MCF 10A (cell line): ENCODE measurements at regions not wholly inside any gene's neighbourhood (a gene's known extent, or its start where the extent isn't known, plus 50 kb on each side); places are given as distances from the start of the nearest gene placed in this dataset.

Experiments used
- BruUV-seq: library from RNA; stranded (reverse); fragments of 400-500 nt; replicated peaks from 2 replicates; lab custom pipeline; 2021; lab: Mats Ljungman, UMichigan
- CTCF ChIA-PET: fragments of 300-600 bp; sonication (Branson Sonifier 250); formaldehyde crosslinking; extraction: SDS; loops from one replicate; lab custom pipeline; 2021; ENCODE audit warnings: antibody characterized with exemption, inconsistent platforms; lab: Yijun Ruan, JAX
- POLR2A ChIA-PET: fragments of 300-600, 350-650 bp; sonication (Branson Sonifier 250); formaldehyde crosslinking; extraction: SDS; loops from one replicate; lab custom pipeline; 2020; ENCODE audit warnings: antibody characterized with exemption, inconsistent platforms; lab: Yijun Ruan, JAX
- DNase-seq: peaks from one replicate; pipeline ENCODE4 v3.0.0-alpha.2; 2018; ENCODE audit not compliant: unreplicated experiment
- H3K27ac Mint-ChIP-seq: one replicate; pipeline ENCODE4 v1.8.0; 2022; ENCODE audit warnings: mild to moderate bottlenecking, low read depth, mixed read lengths; ENCODE audit not compliant: unreplicated experiment
- H3K27me3 Mint-ChIP-seq: one replicate; pipeline ENCODE4 v1.8.0; 2022; ENCODE audit warnings: mixed read lengths; ENCODE audit not compliant: insufficient read depth, unreplicated experiment
- H3K36me3 Mint-ChIP-seq: one replicate; pipeline ENCODE4 v1.8.0; 2022; ENCODE audit warnings: mild to moderate bottlenecking, moderate library complexity, mixed read lengths; ENCODE audit not compliant: insufficient read depth, unreplicated experiment
- H3K4me1 Mint-ChIP-seq: one replicate; pipeline ENCODE4 v1.8.0; 2022; ENCODE audit warnings: mixed read lengths; ENCODE audit not compliant: insufficient read depth, unreplicated experiment
- H3K4me3 Mint-ChIP-seq: one replicate; pipeline ENCODE4 v1.8.0; 2022; ENCODE audit warnings: mild to moderate bottlenecking, moderate library complexity, mixed read lengths; ENCODE audit not compliant: unreplicated experiment
- H3K9me3 Mint-ChIP-seq: one replicate; pipeline ENCODE4 v1.8.0; 2022; ENCODE audit warnings: mixed read lengths; ENCODE audit not compliant: unreplicated experiment
- CTCF ChIP-seq: fragments of 200-600 bp; IDR thresholded peaks from one replicate; pipeline ENCODE4 v1.8.0; 2022; ENCODE audit warnings: antibody characterized with exemption, mild to moderate bottlenecking; ENCODE audit not compliant: unreplicated experiment
- intact Hi-C: fragments of 100-400 bp; cut with micrococcal nuclease; formaldehyde crosslinking; loops from 2 replicates; pipeline ENCODE4 v1.14.1; 2022

DNA sequence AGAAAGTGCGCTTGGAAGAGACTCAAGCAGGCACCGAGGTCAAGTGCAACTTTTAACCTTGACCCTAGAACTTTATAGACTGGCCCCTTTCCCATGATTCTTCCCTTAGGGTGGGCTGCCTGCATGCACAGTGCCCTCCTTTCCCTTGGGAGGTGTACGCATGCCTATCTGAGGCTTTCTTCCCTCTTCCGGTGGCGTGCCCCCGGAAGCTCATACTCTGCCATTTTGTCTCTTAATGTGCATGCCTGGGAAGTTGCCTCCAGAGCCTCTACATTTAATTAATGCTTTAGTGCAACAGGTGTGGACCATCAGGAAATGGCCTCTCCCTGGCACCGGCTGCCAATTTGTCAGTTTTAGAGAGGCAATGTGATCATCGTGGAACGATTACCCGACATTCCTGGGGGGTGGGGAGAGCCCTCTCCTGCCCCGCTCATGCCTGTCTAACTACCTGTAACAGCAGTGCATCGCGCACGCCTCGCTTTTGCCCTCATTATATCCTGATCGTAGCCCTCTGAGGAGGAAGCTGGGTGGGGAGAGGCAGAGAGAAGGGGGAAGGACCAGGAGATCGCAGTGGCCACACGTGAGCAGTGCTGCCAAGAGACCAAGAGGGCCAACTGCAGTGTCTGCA lies 194.8 kb downstream of the TFCP2L1 start:
- Mint-ChIP-seq H3K27ac (no peak overlapping the region), H3K4me3 (no peak overlapping the region), H3K9me3 (no peaks in the 10 kb centered on the region), H3K4me1 (peaks cover 14% of the 10 kb centered on the region), H3K36me3 (no peaks in the 10 kb centered on the region), H3K27me3 (no peaks in the 10 kb centered on the region)
- TF ChIP-seq CTCF: no peak
- ChIA-PET POLR2A (no interaction called here), CTCF (interaction anchor here (2.0 to 12.9 kb wide), 4 partner anchors 9 to 268 kb away, joined by 12 to 356 read pairs (median 40); no protein-coding TSS in a partner anchor)
- BruUV-seq: no TSS peak
- DNase-seq: no peak
- intact Hi-C loops: loop anchor here (10.0 kb wide), 2 partner anchors 125 to 435 kb away; no protein-coding TSS in a partner anchor

DNA sequence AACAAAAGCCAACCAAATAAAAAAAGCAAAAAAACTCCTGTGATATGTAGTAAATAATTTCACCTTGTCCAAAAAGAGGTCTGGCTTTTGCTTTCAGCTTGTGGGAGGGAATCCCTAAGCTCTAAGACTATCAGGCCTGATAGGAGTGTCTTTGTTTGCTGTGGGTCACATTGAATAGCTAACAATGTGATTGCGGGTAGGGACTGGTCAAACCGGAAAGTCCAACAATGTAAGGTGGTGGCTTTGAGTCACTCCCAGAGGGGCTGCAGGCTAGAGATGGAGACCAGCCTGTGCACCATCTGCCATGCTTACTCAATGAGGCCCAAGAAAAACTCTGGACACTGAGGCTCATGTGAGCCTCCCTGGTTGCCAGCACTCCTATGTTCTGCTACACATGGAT lies 192.9 kb downstream of the TFCP2L1 start:
- DNase-seq: no peak
- H3K27me3 Mint-ChIP-seq: no peaks in the 10 kb centered on the region
- no peak overlapping the region for H3K4me3 Mint-ChIP-seq
- TF ChIP-seq CTCF: no peak
- no peaks in the 10 kb centered on the region for H3K36me3 Mint-ChIP-seq
- H3K27ac Mint-ChIP-seq: no peak overlapping the region
- BruUV-seq: no TSS peak
- intact Hi-C loops: loop anchor here (10.0 kb wide), 2 partner anchors 123 to 433 kb away; no protein-coding TSS in a partner anchor
- ChIA-PET CTCF (interaction anchor here (0.6 to 12.9 kb wide), 7 partner anchors 9 to 357 kb away, joined by 3 to 356 read pairs (median 4); no protein-coding TSS in a partner anchor), POLR2A (interaction anchor here (0.6 kb wide), 1 partner anchor 289 kb away, joined by 3 read pairs; no protein-coding TSS in a partner anchor)
- H3K9me3 Mint-ChIP-seq: no peaks in the 10 kb centered on the region
- H3K4me1 Mint-ChIP-seq: peaks cover 16% of the 10 kb centered on the region

- no peak for TF ChIP-seq CTCF
- no TSS peak for BruUV-seq
- DNase-seq: no peak
- Mint-ChIP-seq H3K27ac (no peak overlapping the region), H3K36me3 (no peaks in the 10 kb centered on the region), H3K4me3 (no peak overlapping the region), H3K4me1 (peaks cover 16% of the 10 kb centered on the region), H3K9me3 (no peaks in the 10 kb centered on the region), H3K27me3 (no peaks in the 10 kb centered on the region)
- ChIA-PET POLR2A (interaction anchor here (1.2 to 3.9 kb wide), 4 partner anchors 103 to 376 kb away, joined by 3 to 32 read pairs (median 14); no protein-coding TSS in a partner anchor), CTCF (interaction anchor here (0.6 to 12.9 kb wide), 15 partner anchors 9 to 592 kb away, joined by 3 to 356 read pairs (median 4); no protein-coding TSS in a partner anchor)
- intact Hi-C loops: loop anchor here (2.0 to 10.0 kb wide), 3 partner anchors 121 to 431 kb away; no protein-coding TSS in a partner anchor
These were observed 191.3 kb downstream of the TFCP2L1 start for GRCh38 chr2:121093692-121094091.

GRCh38 chr2:121094101-121094500 lies 190.9 kb downstream of the TFCP2L1 start:
- TF ChIP-seq CTCF: no peak
- Mint-ChIP-seq H3K4me1 (peaks cover 16% of the 10 kb centered on the region), H3K27me3 (no peaks in the 10 kb centered on the region), H3K4me3 (no peak overlapping the region), H3K9me3 (no peaks in the 10 kb centered on the region), H3K27ac (no peak overlapping the region), H3K36me3 (no peaks in the 10 kb centered on the region)
- DNase-seq: no peak
- BruUV-seq: no TSS peak
- intact Hi-C loops: loop anchor here (2.0 to 10.0 kb wide), 3 partner anchors 121 to 431 kb away; no protein-coding TSS in a partner anchor
- ChIA-PET CTCF (interaction anchor here (0.6 to 12.9 kb wide), 20 partner anchors 9 to 591 kb away, joined by 3 to 356 read pairs (median 4); no protein-coding TSS in a partner anchor), POLR2A (interaction anchor here (0.7 to 3.9 kb wide), 6 partner anchors 103 to 377 kb away, joined by 3 to 32 read pairs (median 5); no protein-coding TSS in a partner anchor)
